OCI-LY3 (cell line): ENCODE measurements at regions not wholly inside any gene's neighbourhood (a gene's known extent, or its start where the extent isn't known, plus 50 kb on each side); places are given as distances from the start of the nearest gene placed in this dataset.

Experiments used
- EZH2phosphoT487 ChIP-seq: fragments of 200-600 bp; shearing (Covaris generic); IDR thresholded peaks from 2 replicates; pipeline ENCODE4 v1.6.1; 2018; ENCODE audit warnings: antibody characterized with exemption, mixed run types, low read depth
- TF ChIP-seq, protein P1 (sequence below): fragments of 200-600, 300-600 bp; sonication (generic); IDR thresholded peaks from 2 replicates; pipeline ENCODE4 v1.5.1; 2014; ENCODE audit warnings: antibody characterized with exemption, low read length, low read depth

DNA sequence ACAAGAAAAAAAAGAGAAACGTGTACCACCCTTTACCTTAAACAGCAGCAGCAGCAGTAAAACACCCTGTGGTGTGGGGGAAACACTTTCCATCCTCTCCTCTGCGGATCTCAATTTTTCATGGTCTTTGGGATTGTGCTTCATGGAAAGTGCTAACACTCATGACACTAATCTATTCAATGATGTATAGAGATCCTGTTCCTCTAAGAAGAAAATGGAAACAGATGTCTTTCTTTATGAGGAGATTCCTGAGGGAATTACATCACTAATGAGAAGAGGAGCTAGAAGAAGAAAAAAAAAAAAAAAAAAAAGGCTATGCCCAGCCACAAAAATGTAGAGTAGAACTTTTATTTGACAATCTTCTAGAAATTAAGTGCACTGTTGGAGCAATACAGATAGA is 62.9 kb upstream of the NDST3 start:
- TF ChIP-seq, protein P1, sequence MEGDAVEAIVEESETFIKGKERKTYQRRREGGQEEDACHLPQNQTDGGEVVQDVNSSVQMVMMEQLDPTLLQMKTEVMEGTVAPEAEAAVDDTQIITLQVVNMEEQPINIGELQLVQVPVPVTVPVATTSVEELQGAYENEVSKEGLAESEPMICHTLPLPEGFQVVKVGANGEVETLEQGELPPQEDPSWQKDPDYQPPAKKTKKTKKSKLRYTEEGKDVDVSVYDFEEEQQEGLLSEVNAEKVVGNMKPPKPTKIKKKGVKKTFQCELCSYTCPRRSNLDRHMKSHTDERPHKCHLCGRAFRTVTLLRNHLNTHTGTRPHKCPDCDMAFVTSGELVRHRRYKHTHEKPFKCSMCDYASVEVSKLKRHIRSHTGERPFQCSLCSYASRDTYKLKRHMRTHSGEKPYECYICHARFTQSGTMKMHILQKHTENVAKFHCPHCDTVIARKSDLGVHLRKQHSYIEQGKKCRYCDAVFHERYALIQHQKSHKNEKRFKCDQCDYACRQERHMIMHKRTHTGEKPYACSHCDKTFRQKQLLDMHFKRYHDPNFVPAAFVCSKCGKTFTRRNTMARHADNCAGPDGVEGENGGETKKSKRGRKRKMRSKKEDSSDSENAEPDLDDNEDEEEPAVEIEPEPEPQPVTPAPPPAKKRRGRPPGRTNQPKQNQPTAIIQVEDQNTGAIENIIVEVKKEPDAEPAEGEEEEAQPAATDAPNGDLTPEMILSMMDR: no peak
- TF ChIP-seq EZH2phosphoT487: no peak
